Stimulated activated CD4-positive, alpha-beta T cell treated with anti-CD3 and anti-CD28 coated beads, Interleukin-15, amount 100 ng/mL, for 24 hours (primary cell): ENCODE measurements at regions not wholly inside any gene's neighbourhood (a gene's known extent, or its start where the extent isn't known, plus 50 kb on each side); places are given as distances from the start of the nearest gene placed in this dataset.

Source experiments
- DNase-seq: peaks from one replicate; pipeline ENCODE4 v3.0.0-alpha.2; 2020

- DNase-seq, result no peak
Measured at GRCh38 chr2:83602753-83603152, 856.3 kb downstream of the SUCLG1 start.

GRCh38 chr2:83596592-83597282, 862.3 kb downstream of the SUCLG1 start:
- DNase-seq, result no peak

GRCh38 chr2:83595926-83596325, 863.2 kb downstream of the SUCLG1 start:
- DNase-seq, result no peak

- no peak for DNase-seq
Measured at GRCh38 chr2:83595121-83595690, 863.9 kb downstream of the SUCLG1 start.

- no peak for DNase-seq
Measured at GRCh38 chr2:83594241-83595120, 864.6 kb downstream of the SUCLG1 start.

GRCh38 chr2:83587309-83587708, 871.8 kb downstream of the SUCLG1 start:
- no peak for DNase-seq

- DNase-seq, result no peak
Measured at GRCh38 chr2:83585250-83585649, 873.8 kb downstream of the SUCLG1 start.

- DNase-seq, result no peak
Measured at GRCh38 chr2:83584672-83585071, 874.4 kb downstream of the SUCLG1 start.

GRCh38 chr2:83582589-83582988, 876.5 kb downstream of the SUCLG1 start:
- no peak for DNase-seq

- DNase-seq, result no peak
Measured at GRCh38 chr2:83579507-83579906, 879.6 kb downstream of the SUCLG1 start.

- DNase-seq, result no peak
Measured at GRCh38 chr2:83578405-83578804, 880.7 kb downstream of the SUCLG1 start.

- no peak for DNase-seq
Measured at GRCh38 chr2:83574614-83575013, 884.5 kb downstream of the SUCLG1 start.

GRCh38 chr2:83573060-83573459, 886.0 kb downstream of the SUCLG1 start:
- DNase-seq, result no peak

GRCh38 chr2:83572400-83572799, 886.7 kb downstream of the SUCLG1 start:
- DNase-seq, result no peak

- DNase-seq, result no peak
Measured at GRCh38 chr2:83567551-83567950, 891.5 kb downstream of the SUCLG1 start.

- no peak for DNase-seq
Measured at GRCh38 chr2:83565626-83566025, 893.5 kb downstream of the SUCLG1 start.

GRCh38 chr2:83565181-83565580, 893.9 kb downstream of the SUCLG1 start:
- DNase-seq, result no peak

GRCh38 chr2:83561592-83561991, 897.5 kb downstream of the SUCLG1 start:
- no peak for DNase-seq

- no peak for DNase-seq
Measured at GRCh38 chr2:83536556-83536955, 922.5 kb downstream of the SUCLG1 start.

- no peak for DNase-seq
Measured at GRCh38 chr2:83534416-83534815, 924.7 kb downstream of the SUCLG1 start.

- DNase-seq, result no peak
Measured at GRCh38 chr2:83531206-83531826, 927.8 kb downstream of the SUCLG1 start.

- no peak for DNase-seq
Measured at GRCh38 chr2:83528767-83529166, 930.3 kb downstream of the SUCLG1 start.

- no peak for DNase-seq
Measured at GRCh38 chr2:83522891-83523493, 936.1 kb downstream of the SUCLG1 start.
